ENCODE measurements at regions not wholly inside any gene's neighbourhood (a gene's known extent, or its start where the extent isn't known, plus 50 kb on each side); places are given as distances from the start of the nearest gene placed in this dataset.

GRCh38 chr14:76655331-76655730 lies 105.9 kb upstream of the VASH1 start:
- Mint-ChIP-seq H3K4me3 (ENCODE audit: low read depth) (no peak overlapping the region), H3K9me3 (ENCODE audit: low read depth) (peaks cover 15% of the 10 kb centered on the region), H3K4me1 (ENCODE audit: low read depth) (peaks cover 2% of the 10 kb centered on the region), H3K27me3 (peaks cover 37% of the 10 kb centered on the region), H3K36me3 (ENCODE audit: insufficient read depth) (no peaks in the 10 kb centered on the region), H3K27ac (no peak overlapping the region)
- DNase-seq (ENCODE audit: low spot score, unreplicated experiment): no peak
- TF ChIP-seq CTCF (IDR thresholded peaks at IDR 0.05; ENCODE audit: unreplicated experiment): no peak

- Mint-ChIP-seq H3K9me3 (ENCODE audit: low read depth) (peaks cover 19% of the 10 kb centered on the region), H3K4me1 (ENCODE audit: low read depth) (peaks cover 2% of the 10 kb centered on the region), H3K27me3 (peaks cover 31% of the 10 kb centered on the region), H3K4me3 (ENCODE audit: low read depth) (no peak overlapping the region), H3K36me3 (ENCODE audit: insufficient read depth) (no peaks in the 10 kb centered on the region), H3K27ac (no peak overlapping the region)
- DNase-seq (ENCODE audit: low spot score, unreplicated experiment): no peak
- TF ChIP-seq CTCF (IDR thresholded peaks at IDR 0.05; ENCODE audit: unreplicated experiment): no peak
Measured at GRCh38 chr14:76656592-76656991, 104.7 kb upstream of the VASH1 start.

GRCh38 chr14:76657404-76657803 lies 103.9 kb upstream of the VASH1 start:
- TF ChIP-seq CTCF (IDR thresholded peaks at IDR 0.05; ENCODE audit: unreplicated experiment): no peak
- no peaks in the 10 kb centered on the region for H3K4me1 Mint-ChIP-seq (ENCODE audit: low read depth)

GRCh38 chr14:76657846-76658245 lies 103.4 kb upstream of the VASH1 start:
- H3K36me3 Mint-ChIP-seq (ENCODE audit: insufficient read depth): no peaks in the 10 kb centered on the region
- H3K9me3 Mint-ChIP-seq (ENCODE audit: low read depth): peaks cover 19% of the 10 kb centered on the region
- TF ChIP-seq CTCF (IDR thresholded peaks at IDR 0.05; ENCODE audit: unreplicated experiment): no peak
- H3K4me1 Mint-ChIP-seq (ENCODE audit: low read depth): no peaks in the 10 kb centered on the region
- no peak for DNase-seq (ENCODE audit: low spot score, unreplicated experiment)
- no peak overlapping the region for H3K4me3 Mint-ChIP-seq (ENCODE audit: low read depth)
- H3K27me3 Mint-ChIP-seq: peaks cover 26% of the 10 kb centered on the region
- no peak overlapping the region for H3K27ac Mint-ChIP-seq

More at GRCh38 chr14:76657404-76657803, 103.9 kb upstream of the VASH1 start:
- Mint-ChIP-seq H3K27ac (no peak overlapping the region), H3K9me3 (ENCODE audit: low read depth) (peaks cover 19% of the 10 kb centered on the region), H3K27me3 (peaks cover 26% of the 10 kb centered on the region), H3K36me3 (ENCODE audit: insufficient read depth) (no peaks in the 10 kb centered on the region), H3K4me3 (ENCODE audit: low read depth) (no peak overlapping the region)
- DNase-seq (ENCODE audit: low spot score, unreplicated experiment): no peak

- H3K36me3 Mint-ChIP-seq (ENCODE audit: insufficient read depth): no peaks in the 10 kb centered on the region
- H3K4me1 Mint-ChIP-seq (ENCODE audit: low read depth): peaks cover 14% of the 10 kb centered on the region
- no peak overlapping the region for H3K4me3 Mint-ChIP-seq (ENCODE audit: low read depth)
- H3K9me3 Mint-ChIP-seq (ENCODE audit: low read depth): peaks cover 15% of the 10 kb centered on the region
- peaks cover 3% of the 10 kb centered on the region for H3K27me3 Mint-ChIP-seq
- no peak overlapping the region for H3K27ac Mint-ChIP-seq
- no peak for TF ChIP-seq CTCF (IDR thresholded peaks at IDR 0.05; ENCODE audit: unreplicated experiment)
- no peak for DNase-seq (ENCODE audit: low spot score, unreplicated experiment)
Measured at GRCh38 chr14:76662580-76662979, 98.7 kb upstream of the VASH1 start.
